NCI-H226 (cell line): ENCODE measurements at regions not wholly inside any gene's neighbourhood (a gene's known extent, or its start where the extent isn't known, plus 50 kb on each side); places are given as distances from the start of the nearest gene placed in this dataset.

Source experiments
- DNase-seq: peaks from one replicate; pipeline ENCODE4 v3.0.0-alpha.2; 2015

DNA sequence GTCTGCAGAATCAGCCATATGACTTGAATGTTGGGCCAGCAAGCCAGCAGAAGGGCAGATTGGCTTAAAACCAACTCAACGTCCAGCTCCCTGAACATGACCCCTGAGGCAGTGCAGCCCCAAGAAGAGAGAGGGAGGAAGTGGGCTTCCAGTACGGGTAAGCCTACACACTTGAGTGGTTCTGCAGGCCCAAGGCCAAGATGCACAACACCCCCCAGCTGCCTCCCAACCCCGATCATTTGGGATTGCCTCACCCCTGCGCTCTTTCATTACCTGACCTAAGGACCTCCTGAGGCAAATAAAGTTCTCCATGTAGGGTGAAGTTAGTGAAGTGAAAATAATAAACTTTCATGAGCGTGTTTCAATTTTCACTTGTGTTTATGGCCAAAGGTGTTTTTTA lies 536.0 kb downstream of the TNS1 start:
- DNase-seq = no peak

DNA sequence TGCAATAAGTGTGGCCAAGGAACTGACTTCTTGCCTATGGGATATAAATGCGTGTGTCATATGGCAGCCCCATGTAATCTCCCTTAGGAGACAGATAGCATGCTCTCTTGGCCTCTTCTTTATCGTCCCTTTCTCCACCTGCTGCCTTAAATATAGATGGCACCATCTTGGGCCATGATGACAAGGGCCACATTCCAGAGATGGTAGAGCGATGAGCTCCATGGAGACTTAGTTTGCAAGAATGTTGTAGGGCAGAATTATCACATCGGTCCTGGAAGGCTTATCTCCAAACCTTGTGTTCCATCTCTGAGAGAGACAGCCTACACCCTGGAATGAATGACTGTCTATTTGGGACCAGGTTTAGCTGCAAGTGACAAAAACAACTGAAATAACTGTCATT lies 536.7 kb downstream of the TNS1 start:
- no peak for DNase-seq

DNA sequence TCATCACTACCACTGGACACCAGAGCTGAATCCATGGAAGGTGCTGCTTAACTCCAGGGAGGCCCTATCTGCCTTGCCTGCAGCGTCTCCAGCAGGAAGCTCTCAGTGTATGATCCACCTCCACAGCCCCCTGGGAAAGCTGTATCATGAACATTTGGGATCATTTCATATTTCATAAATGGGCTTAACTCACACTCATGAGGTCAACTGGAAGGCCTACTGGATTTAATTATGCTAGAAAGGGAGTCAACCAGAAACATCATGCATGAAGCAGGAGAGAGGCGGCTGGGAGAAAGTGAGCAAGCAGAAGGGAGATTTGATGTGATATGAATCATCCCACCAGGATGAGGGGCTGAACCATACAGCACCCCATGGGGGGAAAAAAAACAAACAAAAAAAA lies 537.7 kb downstream of the TNS1 start:
- DNase-seq = no peak

DNA sequence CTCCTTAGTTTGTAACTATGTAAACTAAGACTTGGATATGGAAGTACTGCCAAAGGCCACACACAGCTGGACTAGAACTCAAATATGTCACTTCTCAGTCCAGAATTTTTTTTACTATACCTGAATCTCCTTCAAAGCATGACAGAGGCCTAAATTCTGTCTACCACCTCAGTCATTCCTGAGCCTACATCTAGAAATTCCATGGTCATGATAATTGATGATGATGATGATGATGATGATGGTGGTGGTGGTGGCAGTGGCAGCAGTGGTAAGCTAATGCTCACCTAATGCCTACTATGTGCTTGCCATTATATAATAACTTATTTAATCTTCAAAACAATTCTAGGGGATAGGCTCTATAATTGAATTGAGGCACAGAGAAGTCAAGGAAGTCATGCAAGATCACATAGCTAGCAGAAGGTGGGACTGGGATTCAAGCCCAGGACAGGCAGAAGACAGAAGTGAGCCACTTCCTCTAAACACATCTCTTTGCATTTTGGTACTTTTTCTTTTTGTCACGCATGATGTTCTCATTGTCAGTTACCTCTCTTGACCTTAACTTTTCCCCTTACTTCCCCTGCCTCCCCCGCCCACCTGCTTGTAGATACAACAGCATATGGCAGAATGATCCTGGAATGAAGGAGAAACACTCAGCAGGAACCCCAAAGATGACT lies 539.3 kb downstream of the TNS1 start:
- DNase-seq = no peak

DNA sequence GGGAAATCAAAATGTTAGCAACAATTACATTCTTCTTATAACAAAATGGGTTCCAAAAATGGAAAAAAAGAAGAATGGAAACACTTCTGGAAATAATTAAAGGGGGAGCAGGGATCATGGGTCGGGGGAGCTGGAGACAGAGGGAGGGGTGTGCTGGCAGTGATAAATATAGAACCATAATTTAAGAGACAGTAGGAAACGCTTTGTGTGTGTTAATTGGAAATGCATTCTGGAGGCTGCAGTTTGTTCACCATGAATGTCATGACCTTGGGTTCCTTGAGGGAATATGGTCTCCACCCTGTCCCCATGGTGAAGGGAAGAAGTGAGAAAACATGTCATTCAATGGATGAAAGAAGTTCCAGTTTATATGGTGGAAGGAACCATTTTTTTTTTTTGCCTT lies 540.7 kb downstream of the TNS1 start:
- no peak for DNase-seq

DNA sequence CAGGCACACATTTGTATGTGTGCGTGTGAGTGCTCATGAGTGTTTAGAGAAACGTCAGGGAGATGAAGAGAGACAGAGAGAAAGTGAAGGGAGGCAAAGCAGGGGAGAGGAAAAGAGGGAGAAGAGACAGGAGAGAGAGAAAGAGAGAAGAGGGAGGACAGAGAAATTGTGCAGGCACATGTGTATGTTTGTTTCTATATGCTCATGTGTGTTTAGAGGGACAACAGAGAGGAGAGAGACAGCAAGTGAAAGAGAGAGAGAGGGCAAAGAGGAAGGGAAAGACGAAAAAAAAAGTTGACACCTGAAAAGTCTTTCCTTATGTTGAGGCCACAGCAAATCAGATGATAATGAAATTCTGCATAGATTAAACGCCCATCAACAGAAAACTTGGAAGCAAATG lies 541.1 kb downstream of the TNS1 start:
- no peak for DNase-seq

GRCh38 chr2:217459680-217460405 lies 543.0 kb downstream of the TNS1 start:
- peak; percentile 8 for DNase-seq

GRCh38 chr2:217459016-217459415 lies 543.8 kb downstream of the TNS1 start:
- DNase-seq = no peak

DNA sequence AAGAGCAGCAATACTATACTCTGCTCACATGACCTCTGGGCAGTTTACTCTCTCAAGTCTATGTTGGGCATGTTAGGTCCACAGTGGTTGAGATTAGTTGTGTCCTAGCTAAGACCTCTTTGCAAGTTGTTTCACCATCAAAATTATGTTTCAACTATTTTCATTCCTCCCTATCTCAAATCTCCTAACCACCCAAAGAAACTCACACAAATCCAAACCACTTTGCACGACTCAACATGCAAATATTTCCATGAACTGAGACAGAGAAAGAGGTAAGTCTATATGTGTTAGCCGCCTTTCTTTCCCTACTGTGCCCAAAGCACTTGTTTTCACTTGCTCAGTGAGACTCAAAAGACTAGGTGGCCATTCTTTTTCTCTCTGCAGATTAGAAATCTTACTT lies 546.8 kb downstream of the TNS1 start:
- DNase-seq = peak; percentile 38

GRCh38 chr2:217452928-217453327 lies 549.9 kb downstream of the TNS1 start:
- no peak for DNase-seq

DNA sequence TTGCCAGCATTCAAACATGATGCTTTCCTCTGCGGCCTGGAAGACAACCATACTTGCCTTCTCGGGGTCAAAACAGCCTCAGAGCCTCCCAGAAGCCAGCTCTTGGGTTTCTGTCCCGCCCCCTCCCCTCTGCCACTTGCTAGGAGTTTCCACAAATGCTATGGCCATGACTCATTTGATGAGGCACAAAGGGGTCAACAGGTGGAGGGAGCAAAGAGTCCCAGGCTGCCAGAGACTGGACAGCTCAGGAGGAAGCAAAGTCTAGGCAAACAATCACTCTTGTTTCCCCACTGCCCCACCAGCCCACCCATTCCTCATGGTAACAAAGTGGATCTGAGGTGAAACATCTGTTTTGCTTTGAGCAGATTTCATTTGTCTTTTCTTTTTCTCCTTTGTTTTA lies 551.1 kb downstream of the TNS1 start:
- DNase-seq = no peak

- DNase-seq = no peak
These were observed 553.4 kb downstream of the TNS1 start for GRCh38 chr2:217449444-217449843.

DNA sequence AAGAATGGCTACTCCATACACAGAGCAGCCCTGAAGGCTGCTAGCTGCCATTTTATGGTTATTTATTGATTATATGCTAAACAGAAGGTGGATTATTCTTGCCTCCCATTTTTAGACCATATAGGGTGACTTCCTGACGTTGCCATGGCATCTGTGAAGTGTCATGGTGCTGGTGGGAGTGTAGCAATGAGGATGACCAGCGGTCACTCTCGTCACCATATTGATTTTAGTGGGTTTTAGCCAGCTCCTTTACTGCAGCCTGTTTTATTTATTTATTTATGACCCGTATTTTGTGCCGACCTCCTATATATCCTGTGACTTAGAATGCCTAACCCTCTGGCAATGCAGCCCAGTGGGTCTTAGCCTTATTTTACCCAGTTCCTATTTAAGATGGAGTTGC lies 553.9 kb downstream of the TNS1 start:
- DNase-seq = no peak

DNA sequence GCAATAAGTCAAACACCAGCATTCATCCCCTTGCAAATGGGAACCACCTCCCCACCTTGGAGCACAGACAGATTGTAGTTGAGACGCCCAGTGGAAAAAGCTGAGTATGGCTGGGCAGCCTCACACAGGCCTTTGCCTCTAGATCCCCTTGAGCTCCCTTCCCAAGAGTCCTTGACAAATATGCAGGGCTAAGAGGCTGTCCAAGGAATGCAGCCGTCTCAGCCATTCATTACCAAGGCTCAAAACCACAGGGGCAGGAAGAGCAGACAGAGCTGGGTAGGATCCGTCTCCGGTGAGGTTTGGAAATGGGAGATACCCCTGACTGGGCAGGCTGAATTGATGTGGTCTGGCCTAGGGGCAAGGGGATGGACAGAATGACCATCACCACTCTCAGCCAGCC lies 557.1 kb downstream of the TNS1 start:
- DNase-seq = no peak

GRCh38 chr2:217444932-217445331 lies 557.9 kb downstream of the TNS1 start:
- DNase-seq = no peak

GRCh38 chr2:217444509-217444908 lies 558.3 kb downstream of the TNS1 start:
- no peak for DNase-seq

GRCh38 chr2:217443601-217444000 lies 559.2 kb downstream of the TNS1 start:
- no peak for DNase-seq

DNA sequence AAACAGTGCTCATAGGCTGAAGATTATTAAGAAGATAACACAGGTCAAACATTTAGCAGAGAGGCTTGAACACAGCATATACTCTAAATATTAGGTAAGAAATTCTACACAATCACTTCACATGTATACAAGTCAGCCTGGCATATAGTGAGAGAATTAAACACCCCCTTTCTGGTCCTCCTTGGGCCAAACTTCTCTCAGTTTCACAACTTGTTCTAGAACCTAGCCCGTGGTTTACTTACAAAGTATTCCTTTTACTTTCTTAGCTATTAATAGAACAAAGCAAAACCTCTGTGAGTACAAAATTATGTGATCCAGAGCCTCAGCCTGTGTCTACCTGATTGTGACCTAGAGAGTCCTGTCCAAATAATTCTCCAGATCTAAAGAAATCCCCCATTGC lies 562.8 kb downstream of the TNS1 start:
- no peak for DNase-seq

- DNase-seq = no peak
These were observed 564.0 kb downstream of the TNS1 start for GRCh38 chr2:217438821-217439220.

DNA sequence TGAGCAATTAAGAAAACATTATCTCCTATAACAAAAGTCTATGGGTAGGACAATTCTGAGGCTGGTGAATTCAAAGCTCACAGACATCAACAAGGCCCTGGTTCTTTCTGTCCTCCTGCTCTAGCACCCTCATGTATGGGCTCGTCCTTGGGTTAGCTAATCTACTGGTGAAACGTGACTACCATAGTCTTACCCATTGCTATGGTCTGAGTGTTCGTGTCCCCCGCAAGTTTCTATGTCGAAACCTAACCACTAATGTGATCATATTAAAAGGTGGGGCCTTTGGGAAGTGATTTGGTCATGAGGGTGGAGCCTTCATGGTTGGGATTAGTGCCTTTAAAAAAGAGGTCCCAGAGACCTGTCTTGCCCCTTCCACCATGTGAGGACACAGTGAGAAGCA lies 564.7 kb downstream of the TNS1 start:
- no peak for DNase-seq

- DNase-seq = no peak
These were observed 565.4 kb downstream of the TNS1 start for GRCh38 chr2:217437290-217437870.

GRCh38 chr2:217436386-217436785 lies 566.4 kb downstream of the TNS1 start:
- no peak for DNase-seq

DNA sequence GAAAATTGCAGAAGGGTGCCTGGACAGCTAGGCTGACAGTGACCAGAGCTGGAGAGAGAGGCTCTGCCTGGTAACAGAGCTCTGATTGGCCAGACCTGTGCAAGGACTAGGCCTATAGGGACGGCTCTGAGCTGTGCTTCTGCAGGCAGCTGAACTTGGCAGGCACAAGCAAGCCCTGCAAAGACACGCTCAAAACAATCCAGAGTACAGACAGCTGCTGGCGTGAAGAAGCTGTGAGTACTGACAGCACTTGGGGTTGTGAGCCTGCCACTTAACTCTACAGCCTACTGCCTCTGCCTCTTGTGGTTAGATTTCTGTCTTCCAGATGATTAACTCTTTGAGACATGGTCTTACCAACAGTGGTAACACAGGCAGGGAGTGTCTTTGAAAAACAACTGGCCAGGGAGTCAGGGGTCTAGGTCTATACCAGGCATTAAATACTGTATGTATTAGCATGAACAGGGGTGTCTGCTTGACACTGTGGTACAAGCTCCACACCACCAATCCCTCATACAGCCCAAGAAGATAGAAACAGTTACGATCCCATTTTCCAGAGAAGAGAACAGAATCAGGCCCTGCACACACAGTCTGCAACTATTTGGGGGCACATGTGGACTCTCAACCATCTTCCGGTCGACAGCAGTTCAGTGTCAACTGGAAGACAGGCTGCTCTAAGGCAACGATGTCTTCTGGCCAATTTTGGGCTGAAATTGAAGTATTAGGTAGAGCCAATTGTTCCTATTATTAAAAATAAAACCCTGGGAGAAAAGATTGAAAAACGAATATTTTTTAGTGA lies 568.4 kb downstream of the TNS1 start:
- peak; percentile 66 for DNase-seq

DNA sequence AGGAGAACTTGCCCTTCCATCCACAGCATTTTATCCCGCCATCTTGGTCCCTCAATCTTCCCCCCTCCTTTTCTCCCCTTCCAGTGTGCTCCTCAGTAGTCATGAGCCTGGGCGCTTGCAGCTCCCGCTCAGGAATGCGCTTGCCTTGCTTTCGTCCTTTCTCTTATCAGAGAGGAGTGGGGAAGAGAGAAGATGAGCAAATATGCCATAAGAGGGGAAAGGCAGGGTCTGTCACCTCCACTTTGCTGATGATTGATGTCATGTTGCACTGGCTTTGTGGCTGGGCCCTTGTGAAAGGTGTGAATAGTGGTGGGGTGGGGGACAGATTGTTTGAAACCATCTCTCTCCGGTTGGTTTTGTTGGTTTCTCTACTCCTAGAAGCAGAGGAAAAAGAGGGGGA lies 569.3 kb downstream of the TNS1 start:
- no peak for DNase-seq
